ENCODE measurements at regions not wholly inside any gene's neighbourhood (a gene's known extent, or its start where the extent isn't known, plus 50 kb on each side); places are given as distances from the start of the nearest gene placed in this dataset.

GRCh38 chr4:32003548-32003947, 1283.4 kb downstream of the PCDH7 start:
- Mint-ChIP-seq H3K27me3 (ENCODE audit: insufficient read depth) (no peaks in the 10 kb centered on the region), H3K36me3 (ENCODE audit: low read depth) (peaks cover 4% of the 10 kb centered on the region), H3K9me3 (peaks cover 28% of the 10 kb centered on the region), H3K4me3 (no peak overlapping the region), H3K4me1 (ENCODE audit: low read depth) (no peaks in the 10 kb centered on the region), H3K27ac (no peak overlapping the region)
- no peak for DNase-seq
- TF ChIP-seq CTCF (IDR thresholded peaks at IDR 0.05) = no peak

GRCh38 chr4:32010221-32010620, 1290.1 kb downstream of the PCDH7 start:
- H3K4me1 Mint-ChIP-seq (ENCODE audit: low read depth) = no peaks in the 10 kb centered on the region
- no peak for TF ChIP-seq CTCF (IDR thresholded peaks at IDR 0.05)

GRCh38 chr4:32022071-32022470, 1301.9 kb downstream of the PCDH7 start:
- H3K27ac Mint-ChIP-seq = no peak overlapping the region
- no peak for DNase-seq
- H3K4me3 Mint-ChIP-seq = no peak overlapping the region
- H3K4me1 Mint-ChIP-seq (ENCODE audit: low read depth) = no peaks in the 10 kb centered on the region
- H3K9me3 Mint-ChIP-seq = peaks cover 56% of the 10 kb centered on the region
- H3K27me3 Mint-ChIP-seq (ENCODE audit: insufficient read depth) = no peaks in the 10 kb centered on the region
- no peaks in the 10 kb centered on the region for H3K36me3 Mint-ChIP-seq (ENCODE audit: low read depth)
- TF ChIP-seq CTCF (IDR thresholded peaks at IDR 0.05) = no peak

More at GRCh38 chr4:32010221-32010620, 1290.1 kb downstream of the PCDH7 start:
- Mint-ChIP-seq H3K27me3 (ENCODE audit: insufficient read depth) (no peaks in the 10 kb centered on the region), H3K4me3 (no peak overlapping the region), H3K36me3 (ENCODE audit: low read depth) (peaks cover 15% of the 10 kb centered on the region; the same call in 1 of the 2 replicates), H3K27ac (no peak overlapping the region), H3K9me3 (peaks cover 44% of the 10 kb centered on the region)
- no peak for DNase-seq

- no peaks in the 10 kb centered on the region for H3K4me1 Mint-ChIP-seq (ENCODE audit: low read depth)
- DNase-seq = no peak
- H3K27me3 Mint-ChIP-seq (ENCODE audit: insufficient read depth) = no peaks in the 10 kb centered on the region
- H3K36me3 Mint-ChIP-seq (ENCODE audit: low read depth) = no peaks in the 10 kb centered on the region
- H3K4me3 Mint-ChIP-seq = no peak overlapping the region
- H3K27ac Mint-ChIP-seq = no peak overlapping the region
- TF ChIP-seq CTCF (IDR thresholded peaks at IDR 0.05) = no peak
- H3K9me3 Mint-ChIP-seq = peaks cover 49% of the 10 kb centered on the region
Observed at GRCh38 chr4:32025851-32026459, 1305.8 kb downstream of the PCDH7 start.

GRCh38 chr4:32030406-32030805, 1310.2 kb downstream of the PCDH7 start:
- Mint-ChIP-seq H3K27ac (no peak overlapping the region), H3K9me3 (peaks cover 29% of the 10 kb centered on the region), H3K4me1 (ENCODE audit: low read depth) (no peaks in the 10 kb centered on the region), H3K27me3 (ENCODE audit: insufficient read depth) (0 out of 2 replicates have a peak, but pooled peaks cover 1% of the 10 kb centered on the region), H3K4me3 (no peak overlapping the region), H3K36me3 (ENCODE audit: low read depth) (no peaks in the 10 kb centered on the region)
- no peak for DNase-seq
- no peak for TF ChIP-seq CTCF (IDR thresholded peaks at IDR 0.05)

Data from HFFc6 (cell line).